ENCODE measurements at regions not wholly inside any gene's neighbourhood (a gene's known extent, or its start where the extent isn't known, plus 50 kb on each side); places are given as distances from the start of the nearest gene placed in this dataset.

GRCh38 chr2:116724550-116724949 is 1089.9 kb upstream of the DDX18 start:
- 89% methylated on average over 1 of the region's 1 CpG; no CpG with 5 or more reads in 1 of the 2 experiments for WGBS, 2 experiments (ENCODE audit: extremely low coverage in 1 of 2, insufficient coverage in 1 of 2, insufficient read length in 1 of 2, insufficient replicate concordance in 2 of 2, low coverage in 1 of 2, low lambda C conversion rate in 2 of 2, missing lambda C conversion rate in 1 of 2)
- Histone ChIP-seq H3K4me2 (ENCODE audit: insufficient read depth in 1 of 2, low read depth in 2 of 2, low read length in 2 of 2) (no peak overlapping the region), H3K9ac (replicated peaks in 1 of 4; ENCODE audit: extremely low read depth in 1 of 4, low read depth in 3 of 4, low read length in 3 of 4) (no peak overlapping the region), H4K8ac (ENCODE audit: extremely low read depth, insufficient read depth, low read length) (no peak overlapping the region), H2AFZ (ENCODE audit: low read length) (no peak overlapping the region), H3K18ac (ENCODE audit: extremely low read depth, low read length) (no peak overlapping the region), H2BK20ac (ENCODE audit: low read length) (no peak overlapping the region), H3K79me1 (ENCODE audit: low read depth, low read length) (no peaks in the 10 kb centered on the region; the same call in 1 of the 2 replicates), H2BK120ac (replicated peaks; ENCODE audit: low read depth, low read length) (no peak overlapping the region), H2BK12ac (ENCODE audit: low read depth, low read length) (no peak overlapping the region), H4K91ac (replicated peaks; ENCODE audit: insufficient read length, low read length) (no peak overlapping the region), H4K20me1 (replicated peaks in 1 of 2; ENCODE audit: control insufficient read depth in 1 of 2, insufficient read depth in 2 of 2, low read length in 2 of 2) (no peaks in the 10 kb centered on the region), H3K23ac (ENCODE audit: insufficient read length) (no peak overlapping the region), H3K9me3 (ENCODE audit: insufficient read depth in 2 of 2, low read depth in 1 of 2, low read length in 1 of 2) (no peaks in the 10 kb centered on the region; a peak in 1 of 4 replicates), H3K14ac (ENCODE audit: insufficient read length) (no peak overlapping the region), H4K5ac (ENCODE audit: insufficient read length, low read depth, low read length) (no peak overlapping the region), H3K4ac (replicated peaks; ENCODE audit: insufficient read length, low read depth, low read length) (no peak overlapping the region), H3K23me2 (ENCODE audit: low read depth, low read length) (no peaks in the 10 kb centered on the region), H3K27me3 (replicated peaks in 1 of 4; ENCODE audit: control insufficient read depth in 3 of 4, extremely low read depth in 1 of 4, insufficient read depth in 3 of 4, low read length in 3 of 4) (no peaks in the 10 kb centered on the region), H3K4me1 (replicated peaks in 1 of 4; ENCODE audit: control insufficient read depth in 3 of 4, insufficient read depth in 4 of 4, low read length in 3 of 4) (no peaks in the 10 kb centered on the region), H3K79me2 (ENCODE audit: control insufficient read depth in 1 of 2, insufficient read depth in 2 of 2, low read length in 2 of 2) (no peaks in the 10 kb centered on the region), H3K27ac (ENCODE audit: low read depth, low read length) (no peak overlapping the region), H2BK5ac (ENCODE audit: low read depth, low read length) (no peak overlapping the region), H2BK15ac (ENCODE audit: low read length) (no peak overlapping the region), H3K4me3 (ENCODE audit: extremely low read depth in 1 of 4, insufficient read depth in 2 of 4, low read depth in 3 of 4, low read length in 4 of 4) (no peak overlapping the region), H2AK5ac (ENCODE audit: low read depth, low read length) (no peak overlapping the region), H3K36me3 (ENCODE audit: control insufficient read depth in 2 of 4, insufficient read depth in 4 of 4, low read length in 3 of 4) (no peaks in the 10 kb centered on the region), H3K56ac (replicated peaks; ENCODE audit: insufficient read length, low read depth, low read length) (no peak overlapping the region)
- ChIA-PET POLR2A (ENCODE audit: partially characterized antibody) (no interaction called here), CTCF (ENCODE audit: partially characterized antibody) (no interaction called here)
- no peak for FAIRE-seq
- TF ChIP-seq SRF (IDR thresholded peaks at IDR 0.05; ENCODE audit: low read depth, low read length), result no peak
- TF ChIP-seq SIRT6 (IDR thresholded peaks at IDR 0.05; ENCODE audit: low read length), result no peak
- no peak for TF ChIP-seq HDAC2 (IDR thresholded peaks at IDR 0.05; ENCODE audit: borderline replicate concordance in 1 of 2, low read depth in 2 of 2, low read length in 2 of 2)
- no peak for TF ChIP-seq CBX5 (IDR thresholded peaks at IDR 0.05; ENCODE audit: low read depth, low read length)
- no peak for TF ChIP-seq TBP (IDR thresholded peaks at IDR 0.05; ENCODE audit: low read depth, low read length)
- no peak for TF ChIP-seq GABPA (IDR thresholded peaks at IDR 0.05; ENCODE audit: borderline replicate concordance, insufficient read depth, low read length)
- TF ChIP-seq, protein P1, sequence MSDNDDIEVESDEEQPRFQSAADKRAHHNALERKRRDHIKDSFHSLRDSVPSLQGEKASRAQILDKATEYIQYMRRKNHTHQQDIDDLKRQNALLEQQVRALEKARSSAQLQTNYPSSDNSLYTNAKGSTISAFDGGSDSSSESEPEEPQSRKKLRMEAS (IDR thresholded peaks at IDR 0.05), result no peak
- TF ChIP-seq SP1 (IDR thresholded peaks at IDR 0.05; ENCODE audit: low read depth, low read length), result no peak
- TF ChIP-seq EZH2 (IDR thresholded peaks at IDR 0.05; ENCODE audit: low read depth, low read length, severe bottlenecking), result no peak
- no peak for TF ChIP-seq BRCA1 (IDR thresholded peaks at IDR 0.05; ENCODE audit: low read depth, low read length)
- TF ChIP-seq CEBPB (IDR thresholded peaks at IDR 0.05; ENCODE audit: low read depth, low read length), result no peak
- DNase-seq (ENCODE audit: low read depth in 1 of 2, low spot score in 2 of 2), result no peak
